DOHH2 (cell line): ENCODE measurements at regions not wholly inside any gene's neighbourhood (a gene's known extent, or its start where the extent isn't known, plus 50 kb on each side); places are given as distances from the start of the nearest gene placed in this dataset.

ENCODE experiments used
- EZH2phosphoT487 ChIP-seq: fragments of 200-600 bp; sonication (generic); IDR thresholded peaks from 2 replicates; pipeline ENCODE4 v1.6.1; 2017; ENCODE audit warnings: borderline replicate concordance, mild to moderate bottlenecking, antibody characterized with exemption, low read length, moderate library complexity, mixed read lengths
- TF ChIP-seq, protein P1 (sequence below): fragments of 200-600 bp; sonication (generic); IDR thresholded peaks from one replicate; pipeline ENCODE4 v1.5.1; 2014; ENCODE audit warnings: antibody characterized with exemption, mild to moderate bottlenecking, low read depth, low read length; ENCODE audit not compliant: poor library complexity, severe bottlenecking

DNA sequence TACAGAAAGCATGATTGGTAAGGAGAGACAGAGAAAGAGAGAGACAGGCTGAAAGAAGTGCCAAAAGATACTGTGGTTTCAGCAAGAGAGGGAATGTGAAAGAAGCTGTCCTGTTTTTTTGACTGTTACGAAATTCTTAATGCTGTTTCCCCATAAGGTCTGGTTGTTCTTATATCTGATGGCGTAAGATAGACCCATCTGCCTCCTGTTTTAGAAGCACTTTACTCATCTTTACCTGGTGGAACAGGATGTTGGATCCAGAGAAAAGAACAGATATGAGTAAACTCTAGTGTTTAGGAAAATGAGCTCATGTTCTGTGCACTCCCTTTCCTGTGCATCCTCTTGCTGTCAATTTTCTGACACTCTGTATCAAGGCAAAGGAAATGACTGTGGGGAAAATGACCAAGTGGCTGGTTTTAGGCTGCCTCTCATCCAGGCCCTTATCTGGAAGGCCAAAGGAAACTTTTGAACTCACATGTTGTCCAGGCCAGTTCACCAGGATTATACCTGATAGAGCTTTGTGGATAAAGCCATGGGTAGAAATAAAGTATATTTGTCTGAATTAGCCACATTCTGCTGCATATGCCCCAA, 311.7 kb upstream of the HTR2C start:
- TF ChIP-seq, protein P1, sequence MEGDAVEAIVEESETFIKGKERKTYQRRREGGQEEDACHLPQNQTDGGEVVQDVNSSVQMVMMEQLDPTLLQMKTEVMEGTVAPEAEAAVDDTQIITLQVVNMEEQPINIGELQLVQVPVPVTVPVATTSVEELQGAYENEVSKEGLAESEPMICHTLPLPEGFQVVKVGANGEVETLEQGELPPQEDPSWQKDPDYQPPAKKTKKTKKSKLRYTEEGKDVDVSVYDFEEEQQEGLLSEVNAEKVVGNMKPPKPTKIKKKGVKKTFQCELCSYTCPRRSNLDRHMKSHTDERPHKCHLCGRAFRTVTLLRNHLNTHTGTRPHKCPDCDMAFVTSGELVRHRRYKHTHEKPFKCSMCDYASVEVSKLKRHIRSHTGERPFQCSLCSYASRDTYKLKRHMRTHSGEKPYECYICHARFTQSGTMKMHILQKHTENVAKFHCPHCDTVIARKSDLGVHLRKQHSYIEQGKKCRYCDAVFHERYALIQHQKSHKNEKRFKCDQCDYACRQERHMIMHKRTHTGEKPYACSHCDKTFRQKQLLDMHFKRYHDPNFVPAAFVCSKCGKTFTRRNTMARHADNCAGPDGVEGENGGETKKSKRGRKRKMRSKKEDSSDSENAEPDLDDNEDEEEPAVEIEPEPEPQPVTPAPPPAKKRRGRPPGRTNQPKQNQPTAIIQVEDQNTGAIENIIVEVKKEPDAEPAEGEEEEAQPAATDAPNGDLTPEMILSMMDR: no peak
- no peak for TF ChIP-seq EZH2phosphoT487
